OCI-LY1 (cell line): ENCODE measurements at regions not wholly inside any gene's neighbourhood (a gene's known extent, or its start where the extent isn't known, plus 50 kb on each side); places are given as distances from the start of the nearest gene placed in this dataset.

Experiments
- H2AFZ ChIP-seq: fragments of 200-600 bp; sonication (generic), shearing (Covaris generic); 2 replicates; pipeline ENCODE4 v1.6.0; 2014; ENCODE audit warnings: antibody characterized with exemption, mild to moderate bottlenecking, low read length
- H3F3A ChIP-seq: fragments of 200-600 bp; sonication (generic), shearing (Covaris generic); 2 replicates; pipeline ENCODE4 v1.6.0; 2014; ENCODE audit warnings: mild to moderate bottlenecking, antibody characterized with exemption, low read length, moderate library complexity; ENCODE audit not compliant: insufficient read depth
- H3K27ac ChIP-seq: fragments of 200-600 bp; sonication (generic); 2 replicates; pipeline ENCODE4 v1.5.1; 2014; ENCODE audit warnings: low read length, mixed run types, mild to moderate bottlenecking, low read depth; ENCODE audit not compliant: poor library complexity, severe bottlenecking
- H3K27me3 ChIP-seq: fragments of 200-600 bp; sonication (generic); 2 replicates; pipeline ENCODE4 v1.6.0; 2014; ENCODE audit warnings: antibody characterized with exemption, mild to moderate bottlenecking, low read length, moderate library complexity; ENCODE audit not compliant: insufficient read depth
- H3K36me3 ChIP-seq: fragments of 200-600 bp; sonication (generic); 2 replicates; pipeline ENCODE4 v1.6.1; 2014; ENCODE audit warnings: mild to moderate bottlenecking, antibody characterized with exemption, low read length, moderate library complexity, mixed read lengths; ENCODE audit not compliant: insufficient read depth
- H3K4me1 ChIP-seq: fragments of 200-600 bp; sonication (generic); 2 replicates; pipeline ENCODE4 v1.5.1; 2014; ENCODE audit warnings: mild to moderate bottlenecking, low read length, moderate library complexity; ENCODE audit not compliant: insufficient read depth, severe bottlenecking
- H3K4me2 ChIP-seq: fragments of 200-600 bp; sonication (generic), shearing (Covaris generic); 2 replicates; pipeline ENCODE4 v1.6.1; 2014; ENCODE audit warnings: low read length
- H3K4me3 ChIP-seq: fragments of 200-600 bp; sonication (generic); 2 replicates; pipeline ENCODE4 v1.5.1; 2014; ENCODE audit warnings: low read length, low read depth, mild to moderate bottlenecking, mixed read lengths; ENCODE audit not compliant: poor library complexity, severe bottlenecking
- H3K79me2 ChIP-seq: fragments of 200-600 bp; shearing (Covaris generic); 2 replicates; pipeline ENCODE4 v1.6.1; 2016; ENCODE audit warnings: mixed run types, low read length, mixed read lengths; ENCODE audit not compliant: insufficient read depth
- H3K9ac ChIP-seq: fragments of 200-600 bp; sonication (generic), shearing (Covaris generic); 2 replicates; pipeline ENCODE4 v1.6.1; 2014; ENCODE audit warnings: mild to moderate bottlenecking, low read length, mixed read lengths
- H3K9me2 ChIP-seq: fragments of 200-600 bp; sonication (generic), shearing (Covaris generic); 2 replicates; pipeline ENCODE4 v1.6.1; 2014; ENCODE audit warnings: low read depth, mild to moderate bottlenecking, low read length, mixed read lengths
- H3K9me3 ChIP-seq: fragments of 200-600 bp; shearing (Covaris generic); 2 replicates; pipeline ENCODE4 v1.6.1; 2014; ENCODE audit warnings: low read length, mixed read lengths
- H4K20me1 ChIP-seq: fragments of 200-600 bp; sonication (generic), shearing (Covaris generic); 2 replicates; pipeline ENCODE4 v1.6.0; 2016; ENCODE audit warnings: mild to moderate bottlenecking, low read length; ENCODE audit not compliant: insufficient read depth
- EZH2 ChIP-seq: fragments of 200-600 bp; sonication (generic), shearing (Covaris generic); IDR thresholded peaks from 2 replicates; pipeline ENCODE4 v1.8.0; 2017; ENCODE audit warnings: borderline replicate concordance, mixed run types, mild to moderate bottlenecking, antibody characterized with exemption, low read length, moderate library complexity, mixed read lengths
- TF ChIP-seq, protein P1 (sequence below): fragments of 200-600 bp; sonication (generic), shearing (Covaris generic); IDR thresholded peaks from 2 replicates; pipeline ENCODE4 v1.5.1; 2017; ENCODE audit warnings: mild to moderate bottlenecking, antibody characterized with exemption, low read length, moderate library complexity, mixed read lengths

DNA sequence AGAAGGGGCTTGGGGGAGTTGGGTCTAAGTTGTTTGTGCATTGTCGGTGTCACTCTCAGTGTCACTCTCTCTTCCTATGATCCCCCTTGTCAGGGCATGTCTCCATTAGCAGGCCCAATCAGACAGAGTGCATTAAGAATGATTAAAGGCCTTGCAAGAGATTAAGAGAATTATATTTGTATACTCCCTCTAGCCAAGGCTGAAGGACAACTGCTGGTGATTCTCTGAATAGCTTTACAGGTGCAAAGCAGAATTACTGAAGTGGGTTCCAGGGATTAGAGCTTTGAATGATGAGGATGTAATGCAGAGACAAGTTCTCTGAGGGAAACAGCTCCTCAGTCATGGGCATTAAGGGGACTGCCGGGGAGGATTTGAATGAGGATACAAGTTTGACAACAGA lies 104.8 kb upstream of the LGALSL start:
- TF ChIP-seq, protein P1, sequence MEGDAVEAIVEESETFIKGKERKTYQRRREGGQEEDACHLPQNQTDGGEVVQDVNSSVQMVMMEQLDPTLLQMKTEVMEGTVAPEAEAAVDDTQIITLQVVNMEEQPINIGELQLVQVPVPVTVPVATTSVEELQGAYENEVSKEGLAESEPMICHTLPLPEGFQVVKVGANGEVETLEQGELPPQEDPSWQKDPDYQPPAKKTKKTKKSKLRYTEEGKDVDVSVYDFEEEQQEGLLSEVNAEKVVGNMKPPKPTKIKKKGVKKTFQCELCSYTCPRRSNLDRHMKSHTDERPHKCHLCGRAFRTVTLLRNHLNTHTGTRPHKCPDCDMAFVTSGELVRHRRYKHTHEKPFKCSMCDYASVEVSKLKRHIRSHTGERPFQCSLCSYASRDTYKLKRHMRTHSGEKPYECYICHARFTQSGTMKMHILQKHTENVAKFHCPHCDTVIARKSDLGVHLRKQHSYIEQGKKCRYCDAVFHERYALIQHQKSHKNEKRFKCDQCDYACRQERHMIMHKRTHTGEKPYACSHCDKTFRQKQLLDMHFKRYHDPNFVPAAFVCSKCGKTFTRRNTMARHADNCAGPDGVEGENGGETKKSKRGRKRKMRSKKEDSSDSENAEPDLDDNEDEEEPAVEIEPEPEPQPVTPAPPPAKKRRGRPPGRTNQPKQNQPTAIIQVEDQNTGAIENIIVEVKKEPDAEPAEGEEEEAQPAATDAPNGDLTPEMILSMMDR = no peak
- no peak for TF ChIP-seq EZH2
- no peak overlapping the region for H2AFZ ChIP-seq

DNA sequence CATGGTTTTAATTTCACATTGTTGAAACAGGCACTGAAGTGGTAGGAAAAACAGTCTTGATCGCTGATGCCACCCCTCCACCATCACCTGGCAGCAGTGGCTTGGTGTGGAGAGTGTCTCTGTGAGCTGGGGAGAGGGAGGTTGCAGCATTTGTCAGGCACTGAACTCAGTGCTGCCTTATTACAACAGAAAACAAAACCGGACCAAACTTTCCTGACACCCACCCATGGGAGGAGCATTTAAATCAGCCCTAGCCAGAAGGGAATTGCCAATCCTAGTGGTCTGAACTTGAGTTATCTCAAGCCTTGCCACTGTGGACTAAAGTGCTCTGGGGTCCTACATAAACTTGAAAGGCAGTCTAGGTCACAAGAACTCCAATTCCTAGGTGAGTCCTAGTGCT lies 103.0 kb upstream of the LGALSL start:
- Histone ChIP-seq H3K36me3 (no peaks in the 10 kb centered on the region), H3K9me2 (no peaks in the 10 kb centered on the region), H3K9me3 (no peaks in the 10 kb centered on the region), H3K4me1 (no peaks in the 10 kb centered on the region), H3F3A (no peaks in the 10 kb centered on the region), H3K79me2 (no peaks in the 10 kb centered on the region), H3K27me3 (no peaks in the 10 kb centered on the region; the same call in 1 of the 2 replicates), H4K20me1 (no peaks in the 10 kb centered on the region), H3K4me2 (no peak overlapping the region), H3K4me3 (no peak overlapping the region), H3K27ac (no peak overlapping the region), H2AFZ (no peak overlapping the region), H3K9ac (no peak overlapping the region)
- no peak for TF ChIP-seq EZH2
- TF ChIP-seq, protein P1 = no peak

More for the DNA sequence above, 104.8 kb upstream of the LGALSL start:
- H3K4me1 ChIP-seq = no peaks in the 10 kb centered on the region
- H3K4me3 ChIP-seq = no peak overlapping the region
- H3K9me3 ChIP-seq = no peaks in the 10 kb centered on the region
- H3K9ac ChIP-seq = no peak overlapping the region
- no peaks in the 10 kb centered on the region for H3K9me2 ChIP-seq
- no peak overlapping the region for H3K4me2 ChIP-seq
- H3F3A ChIP-seq = no peaks in the 10 kb centered on the region
- no peak overlapping the region for H3K27ac ChIP-seq
- H3K27me3 ChIP-seq = no peaks in the 10 kb centered on the region
- H3K79me2 ChIP-seq = no peaks in the 10 kb centered on the region
- no peaks in the 10 kb centered on the region for H3K36me3 ChIP-seq
- H4K20me1 ChIP-seq = no peaks in the 10 kb centered on the region

DNA sequence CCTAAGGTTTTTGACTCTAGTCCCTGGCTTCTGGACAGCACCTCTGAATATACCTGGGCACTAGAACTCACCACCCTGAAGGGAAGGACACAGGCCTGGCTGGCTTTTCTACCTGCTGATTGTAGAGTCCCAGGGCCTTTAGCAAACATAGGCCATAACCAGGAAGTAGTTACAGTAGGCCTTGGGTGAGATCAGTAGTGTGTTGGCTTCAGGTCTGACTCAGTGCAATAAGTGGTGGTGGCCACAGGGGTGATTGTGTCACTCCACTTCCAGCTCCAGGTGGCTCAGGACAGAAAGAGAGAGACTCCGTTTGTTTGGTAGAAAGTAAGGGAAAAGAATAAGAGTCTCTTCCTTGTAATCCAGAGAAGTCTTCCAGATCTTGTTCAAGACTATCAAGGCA lies 101.7 kb upstream of the LGALSL start:
- TF ChIP-seq EZH2 = no peak
- TF ChIP-seq, protein P1 = no peak
- no peak overlapping the region for H3K4me3 ChIP-seq
- no peaks in the 10 kb centered on the region for H3K9me2 ChIP-seq
- H3F3A ChIP-seq = no peaks in the 10 kb centered on the region
- H3K27me3 ChIP-seq = no peaks in the 10 kb centered on the region; the same call in 1 of the 2 replicates
- H3K9ac ChIP-seq = no peak overlapping the region
- no peaks in the 10 kb centered on the region for H3K36me3 ChIP-seq
- H3K9me3 ChIP-seq = no peaks in the 10 kb centered on the region
- H3K27ac ChIP-seq = no peak overlapping the region
- no peaks in the 10 kb centered on the region for H4K20me1 ChIP-seq
- no peaks in the 10 kb centered on the region for H3K79me2 ChIP-seq
- H2AFZ ChIP-seq = no peak overlapping the region
- H3K4me1 ChIP-seq = no peaks in the 10 kb centered on the region
- no peak overlapping the region for H3K4me2 ChIP-seq
